NB4 (cell line): ENCODE measurements at regions not wholly inside any gene's neighbourhood (a gene's known extent, or its start where the extent isn't known, plus 50 kb on each side); places are given as distances from the start of the nearest gene placed in this dataset.

Source experiments
- CTCF ChIP-seq: IDR thresholded peaks from one replicate; pipeline ENCODE4 v1.5.1; 2012; ENCODE audit warnings: low read depth, low read length
- POLR2A ChIP-seq: IDR thresholded peaks from 2 replicates; pipeline ENCODE4 v1.6.1; 2011; ENCODE audit warnings: mild to moderate bottlenecking; ENCODE audit not compliant: insufficient read length; ENCODE audit errors: extremely low read depth

- TF ChIP-seq CTCF = no peak
- no peak for TF ChIP-seq POLR2A
Observed at GRCh38 chr21:31543191-31543590, 116.3 kb upstream of the SOD1 start.
